GM18502 (cell line): ENCODE measurements at regions not wholly inside any gene's neighbourhood (a gene's known extent, or its start where the extent isn't known, plus 50 kb on each side); places are given as distances from the start of the nearest gene placed in this dataset.

Source experiments
- ATAC-seq: cut with Tn5 transposase; IDR thresholded peaks from one replicate; pipeline ENCODE4 v1.9.1; 2021; ENCODE audit warnings: mild to moderate bottlenecking; ENCODE audit not compliant: unreplicated experiment, poor library complexity

DNA sequence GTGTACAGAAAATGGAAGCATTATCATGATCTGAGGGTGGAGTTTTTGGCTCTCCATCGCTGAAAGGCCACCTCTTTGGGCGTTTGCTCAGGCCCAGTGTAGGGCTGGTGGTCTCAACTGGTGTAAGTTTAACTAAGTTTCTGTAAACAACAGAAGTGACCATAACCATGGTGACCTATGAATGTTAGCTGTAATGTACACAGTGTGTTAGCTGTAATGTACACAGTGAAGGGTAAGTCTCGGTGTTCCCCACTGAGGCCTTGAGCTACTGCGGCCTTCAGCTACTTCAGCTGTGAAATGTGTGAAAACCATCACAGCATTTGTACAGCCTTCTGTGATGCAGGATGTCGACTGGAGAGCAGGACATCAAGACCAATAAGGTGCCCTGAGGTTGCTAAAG, 185.2 kb downstream of the MYLK4 start:
- no peak for ATAC-seq

DNA sequence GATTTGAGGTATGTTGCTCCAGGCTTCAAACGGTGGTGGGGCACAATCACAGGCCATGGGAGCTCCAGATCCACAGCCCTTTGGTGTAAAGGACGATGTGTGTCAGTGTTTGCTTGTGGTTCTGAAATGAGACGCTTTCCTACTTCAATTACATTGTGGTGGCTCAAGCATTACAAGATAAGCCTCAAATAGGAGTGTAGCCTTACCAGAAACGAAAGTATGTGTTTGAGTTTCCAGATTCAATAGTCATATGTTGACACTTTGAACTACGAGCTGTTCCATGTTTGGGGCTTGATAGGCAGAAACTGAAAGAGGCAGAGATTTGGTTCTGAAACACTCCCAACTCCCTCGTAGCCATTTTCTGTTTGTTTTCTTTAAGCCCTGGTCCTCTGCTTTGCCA, 187.1 kb downstream of the MYLK4 start:
- ATAC-seq = peak; percentile 97

DNA sequence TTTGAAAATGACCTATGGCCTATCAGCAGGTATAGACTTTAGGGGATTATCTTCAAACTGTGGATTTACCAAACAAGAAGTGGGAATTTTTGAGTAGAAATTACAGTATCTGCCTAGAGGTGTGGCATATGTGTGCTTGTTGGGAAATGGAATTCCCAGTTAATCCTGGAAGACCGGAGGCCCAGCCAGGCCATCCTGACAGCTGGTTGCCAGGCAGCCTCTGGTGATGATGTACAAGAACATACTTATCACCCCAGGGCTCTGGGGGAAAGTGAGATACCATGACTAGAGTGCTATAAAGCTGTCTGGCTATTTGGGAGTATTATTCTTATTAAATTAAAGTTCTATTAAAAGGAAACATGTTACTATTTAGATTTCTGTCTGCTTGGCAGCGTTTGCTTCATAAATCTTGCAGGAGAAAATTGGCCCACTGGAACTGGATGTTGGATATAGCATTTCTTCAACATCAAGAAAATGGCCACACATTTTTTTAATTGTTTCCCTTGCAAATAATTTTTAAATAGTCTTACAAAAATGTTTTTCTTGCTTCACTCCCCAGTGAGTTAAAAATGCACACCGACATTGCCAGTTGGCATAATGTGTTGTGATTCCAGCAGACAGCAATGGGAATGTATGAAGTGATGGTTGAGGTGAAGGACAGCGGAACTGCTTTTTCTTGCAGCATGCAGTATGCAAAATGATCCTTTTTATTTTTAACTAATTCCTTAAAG, 187.8 kb downstream of the MYLK4 start:
- no peak for ATAC-seq

DNA sequence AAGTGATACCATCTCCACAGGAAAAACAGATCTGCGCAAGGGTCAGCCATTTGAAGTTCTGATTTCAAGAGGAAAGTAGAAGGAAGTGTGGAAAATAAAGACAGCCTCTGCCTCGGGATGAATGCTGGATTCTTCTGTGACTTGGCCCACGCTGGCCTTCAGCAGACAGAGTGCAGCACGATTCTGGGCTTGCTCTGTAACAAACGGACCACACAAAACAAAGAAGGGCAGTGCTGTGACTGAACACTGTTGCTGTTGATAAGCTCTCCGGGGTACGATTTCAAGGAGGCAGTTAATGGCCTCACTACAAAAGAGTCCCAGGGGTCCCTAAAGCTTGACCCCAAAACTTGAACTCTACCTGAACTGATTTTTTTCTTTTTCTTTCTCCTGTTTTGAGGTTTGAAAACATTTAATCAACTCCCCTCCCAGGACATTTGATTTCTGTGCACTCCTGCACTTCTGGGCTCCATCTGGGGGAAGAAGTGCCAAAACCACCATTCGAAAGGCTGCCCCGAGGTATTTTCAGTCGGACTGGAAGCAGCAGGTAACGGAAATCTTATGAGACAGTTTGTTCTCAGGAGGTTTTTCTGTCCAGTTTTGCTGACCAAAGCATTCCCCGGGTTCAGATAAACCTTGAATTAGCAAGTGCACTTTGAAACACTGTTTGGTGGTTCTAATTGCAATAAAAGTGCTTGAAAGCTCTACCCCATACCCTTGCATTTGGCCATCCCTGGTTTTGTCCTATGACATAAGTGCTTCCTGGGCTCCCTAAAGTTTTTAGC, 189.6 kb downstream of the MYLK4 start:
- no peak for ATAC-seq

DNA sequence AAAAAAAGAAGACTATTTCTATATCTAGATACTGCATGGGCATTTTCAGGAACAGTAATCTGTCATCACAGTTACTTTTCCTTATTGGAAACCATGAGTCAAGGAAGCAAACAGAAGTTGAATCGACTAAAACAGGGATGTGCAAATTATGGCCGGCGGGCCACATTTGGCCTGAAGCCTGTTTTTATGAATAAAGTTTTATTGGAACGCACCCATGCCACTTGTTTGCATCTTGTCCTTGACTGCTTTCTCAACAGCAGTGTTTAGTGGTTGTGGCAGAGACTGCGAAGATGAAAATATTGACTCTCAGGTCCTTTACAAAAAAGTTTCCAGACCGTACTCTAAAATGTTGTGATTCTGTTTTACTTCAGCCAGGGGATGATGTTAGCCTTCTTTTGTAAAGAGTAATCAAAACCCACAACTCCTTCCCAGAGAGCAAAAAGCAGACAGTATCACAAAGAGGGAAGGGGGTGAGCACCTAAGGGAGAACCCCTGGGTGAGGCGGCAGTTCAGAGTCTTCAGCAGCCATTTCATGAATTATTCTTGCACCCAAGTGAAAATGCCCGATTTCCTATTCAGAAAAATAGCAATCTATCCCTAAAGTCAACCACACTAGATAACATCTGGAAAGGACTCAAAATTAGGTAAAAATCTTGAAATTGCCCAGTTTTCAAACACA, 190.4 kb downstream of the MYLK4 start:
- ATAC-seq = no peak

DNA sequence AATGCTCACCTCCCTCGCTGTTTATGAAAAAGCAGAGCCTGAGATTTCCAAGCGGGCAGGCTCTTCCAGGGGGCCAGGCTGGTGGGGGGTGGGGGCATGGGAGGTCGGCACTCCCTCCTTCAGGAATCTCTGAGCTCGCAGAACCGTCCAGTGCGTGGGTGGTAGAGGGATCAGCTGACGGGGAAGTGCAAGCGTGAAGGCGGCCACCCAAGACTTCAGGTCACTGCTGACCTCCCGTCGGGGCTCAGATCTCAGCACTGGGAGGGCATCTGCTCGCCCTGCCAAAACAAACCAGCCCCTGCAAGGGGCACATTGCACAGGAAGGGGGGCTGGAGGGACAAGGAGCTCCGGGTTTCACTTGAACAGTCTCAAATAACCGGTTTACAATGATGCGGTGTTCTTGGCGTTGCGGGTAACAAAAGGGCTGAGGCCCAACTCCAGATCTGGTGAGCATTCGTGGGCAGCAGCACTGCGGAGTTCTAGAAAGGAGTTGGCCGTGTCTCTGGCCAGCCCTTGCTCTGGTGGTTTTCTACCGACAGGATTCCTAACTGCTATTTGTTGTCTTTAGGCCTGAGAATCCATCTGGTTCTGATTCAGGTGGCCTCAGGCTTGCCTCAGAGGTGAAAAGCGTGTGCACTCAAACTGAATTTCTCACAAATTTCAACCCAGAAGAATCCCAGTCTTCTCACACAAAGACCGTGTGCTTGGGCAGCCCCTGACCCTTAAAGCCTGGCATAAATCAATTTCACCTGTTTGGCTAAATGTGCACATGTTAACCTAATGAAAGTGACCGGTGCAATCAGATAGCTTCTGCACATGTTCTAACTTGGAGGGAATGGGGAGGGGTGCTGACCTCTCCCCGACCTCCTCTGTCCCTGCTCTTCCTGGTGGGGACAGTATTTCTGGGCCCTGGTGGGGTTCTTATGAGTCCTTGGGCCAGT, 191.6 kb downstream of the MYLK4 start:
- ATAC-seq = no peak

DNA sequence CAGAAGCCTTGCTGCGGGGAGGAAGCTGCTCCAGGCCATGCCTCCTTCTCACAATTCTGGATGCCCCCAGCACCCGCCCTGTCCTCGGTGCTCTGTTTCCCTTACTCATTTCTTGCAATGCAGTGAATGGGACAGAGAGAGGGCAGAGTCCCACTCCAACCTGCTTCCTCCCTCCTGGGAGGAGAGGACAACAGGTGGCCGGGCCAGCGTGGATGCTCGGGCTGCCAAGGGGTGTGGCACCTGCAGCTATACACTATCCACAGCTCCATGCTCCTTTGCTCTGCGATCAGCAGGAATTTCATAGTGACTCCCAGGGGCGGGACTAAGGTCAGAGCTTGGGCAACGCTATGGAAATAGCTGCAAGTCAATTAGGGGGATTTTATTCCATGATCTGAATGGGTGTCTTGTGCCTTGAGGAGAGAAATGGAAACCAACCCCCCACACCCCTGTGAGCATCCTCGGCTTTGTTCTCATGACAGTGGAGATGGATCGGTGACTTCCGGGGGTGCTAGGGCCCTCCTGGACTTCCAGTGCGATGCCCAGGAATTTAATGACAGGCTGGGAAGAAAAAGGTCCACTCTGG, 192.5 kb downstream of the MYLK4 start:
- ATAC-seq = no peak

DNA sequence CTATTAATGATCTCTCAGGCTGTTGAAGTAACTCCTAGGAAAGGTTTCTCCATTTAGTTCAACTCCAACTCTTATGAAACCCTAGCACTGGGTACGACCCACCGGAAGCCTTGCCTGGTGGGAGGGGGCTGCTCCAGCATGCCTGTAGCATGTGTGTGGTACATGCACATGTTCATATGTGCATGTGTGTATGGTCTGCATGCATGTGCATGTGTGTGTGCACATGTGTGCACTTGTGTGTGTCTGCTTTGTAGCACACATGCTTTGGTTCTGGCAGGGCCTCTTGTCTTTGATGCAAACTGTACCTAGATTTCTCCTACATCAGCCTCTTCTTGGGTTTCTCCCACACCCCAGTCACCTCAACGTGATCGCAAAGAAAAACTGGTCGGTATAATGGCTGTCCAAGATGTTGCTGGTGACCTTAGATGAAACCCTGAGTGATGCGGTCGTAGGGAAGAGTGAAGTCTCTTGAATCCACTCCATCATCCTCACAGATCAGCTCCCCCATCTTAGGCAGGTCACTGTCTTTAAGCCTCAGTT, 193.5 kb downstream of the MYLK4 start:
- ATAC-seq = no peak

DNA sequence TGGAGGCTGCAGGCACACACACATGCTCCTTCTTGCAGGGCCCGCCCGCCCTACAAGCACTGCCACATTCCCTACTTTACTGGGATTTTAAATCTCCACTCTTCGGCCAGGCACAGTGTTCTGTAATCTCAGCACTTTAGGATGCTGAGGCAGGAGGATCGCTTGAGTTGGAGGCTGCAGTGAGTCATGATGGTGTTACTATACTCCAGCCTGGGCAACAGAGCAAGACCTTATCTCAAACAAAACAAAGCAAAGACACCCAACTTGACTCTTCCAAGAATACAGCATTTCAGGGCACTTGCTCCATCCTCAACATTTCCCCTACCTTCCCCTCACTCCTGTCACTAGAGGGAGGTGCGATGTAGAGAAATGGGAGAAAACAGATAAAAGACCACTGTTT, 194.0 kb downstream of the MYLK4 start:
- no peak for ATAC-seq

DNA sequence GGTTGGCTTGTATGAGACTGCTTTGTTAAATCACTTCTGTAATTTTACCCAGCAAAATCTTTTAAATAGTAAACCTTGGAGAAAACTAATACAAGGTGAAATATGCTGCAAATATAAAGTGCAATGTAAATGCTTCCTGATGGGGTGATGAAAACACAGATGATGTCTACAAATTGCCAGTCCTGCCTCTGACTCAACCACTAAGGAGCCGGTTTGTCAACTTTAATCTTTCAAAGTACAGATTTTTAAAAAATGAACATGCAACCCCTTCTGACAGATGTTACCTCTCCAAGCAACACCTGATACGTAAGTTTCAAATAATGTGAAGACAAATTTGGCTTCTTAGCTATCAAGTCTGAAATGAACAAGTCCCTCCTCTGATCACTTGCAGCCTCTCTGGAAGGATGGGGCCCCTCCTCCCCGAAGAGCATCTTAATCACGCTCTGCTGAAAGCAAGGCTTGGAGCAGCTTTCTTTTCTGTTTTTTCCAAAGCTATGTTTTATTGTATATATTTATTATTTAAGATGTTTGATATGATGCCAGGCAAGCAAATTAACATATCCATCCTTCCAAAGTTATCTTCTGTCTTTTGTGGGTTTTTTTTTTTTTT, 196.0 kb downstream of the MYLK4 start:
- ATAC-seq = no peak

DNA sequence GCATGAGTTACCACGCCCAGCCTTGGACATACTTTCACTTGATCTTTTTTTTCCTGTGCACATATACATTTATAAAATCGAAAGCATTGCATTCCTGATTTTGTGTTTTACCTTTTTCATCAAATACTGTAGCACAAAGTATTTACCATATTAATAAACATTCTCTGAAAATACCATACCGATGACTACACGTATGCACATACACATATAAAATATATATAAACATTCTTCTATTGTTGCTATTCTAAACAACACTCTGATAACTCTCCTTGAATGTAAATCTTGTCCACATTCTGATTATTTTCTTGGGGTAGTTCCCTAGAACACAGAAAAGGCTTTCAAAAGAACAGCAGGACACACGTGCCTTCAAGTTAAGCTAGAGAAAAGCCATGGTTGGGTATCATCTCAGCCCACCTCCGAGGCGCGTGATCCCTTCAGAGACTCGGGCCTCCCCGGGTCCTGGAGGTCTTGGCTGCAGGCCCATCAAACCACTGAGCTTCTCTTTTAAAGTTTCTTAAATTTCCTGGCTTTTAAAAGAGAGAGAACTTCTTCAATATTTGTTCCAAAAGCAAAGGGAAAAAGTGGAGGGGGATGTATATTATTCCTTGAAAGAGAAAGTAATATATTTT, 198.1 kb downstream of the MYLK4 start:
- no peak for ATAC-seq

DNA sequence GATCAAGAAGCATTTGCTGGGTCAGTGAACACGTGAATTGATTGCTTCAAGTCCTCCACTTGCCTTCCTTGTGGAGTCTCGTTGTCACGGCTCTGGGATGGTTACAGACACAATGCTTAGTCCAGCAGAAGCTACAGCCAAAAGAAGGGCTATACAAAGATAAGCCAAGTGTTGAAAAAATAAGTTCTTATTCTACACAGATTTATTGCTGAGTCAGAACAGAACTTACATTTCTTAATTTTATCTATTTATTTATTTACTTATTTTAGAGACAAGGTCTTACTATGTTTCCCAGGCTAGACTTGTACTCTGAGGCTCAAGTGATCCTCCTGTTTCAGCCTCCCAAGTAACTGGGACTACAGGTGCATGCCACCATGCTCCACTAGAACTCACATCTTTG, 199.0 kb downstream of the MYLK4 start:
- ATAC-seq = no peak

DNA sequence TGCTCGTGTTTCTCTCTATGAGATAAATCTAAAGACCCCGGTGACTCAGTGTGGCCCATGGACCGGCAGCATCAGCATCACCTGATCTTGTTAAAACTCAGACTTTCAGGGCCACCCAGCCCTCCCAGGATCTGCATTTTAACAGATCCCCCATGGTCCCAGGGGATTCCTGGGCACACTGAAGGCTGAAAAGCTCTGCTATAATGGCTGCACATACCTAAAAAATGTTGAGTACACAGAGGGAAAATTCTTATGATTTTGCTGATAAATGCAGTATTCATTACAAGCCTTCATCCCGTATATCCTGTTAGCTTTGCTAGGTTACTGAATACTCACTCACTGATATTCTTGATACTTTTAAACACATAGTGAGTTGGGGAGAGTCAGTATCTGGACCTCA, 200.5 kb downstream of the MYLK4 start:
- ATAC-seq = no peak

DNA sequence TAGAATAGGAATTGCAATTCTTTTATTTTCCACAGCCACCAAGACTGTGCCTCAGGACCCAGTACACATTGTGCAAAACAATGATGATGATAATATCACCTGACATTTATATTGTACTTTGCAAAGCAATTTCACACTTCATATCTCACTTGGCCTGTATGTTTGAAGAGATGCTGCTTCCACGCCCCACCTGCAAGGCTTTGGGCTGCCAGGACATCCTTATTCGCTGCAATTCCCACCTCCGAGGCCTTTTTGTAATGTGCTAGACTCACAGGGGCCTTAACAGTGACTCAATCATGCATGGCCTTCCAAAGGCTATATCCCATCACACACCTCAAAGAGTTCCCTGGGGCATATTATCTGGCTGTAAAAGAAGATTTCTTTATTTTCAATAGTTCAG, 200.9 kb downstream of the MYLK4 start:
- no peak for ATAC-seq

DNA sequence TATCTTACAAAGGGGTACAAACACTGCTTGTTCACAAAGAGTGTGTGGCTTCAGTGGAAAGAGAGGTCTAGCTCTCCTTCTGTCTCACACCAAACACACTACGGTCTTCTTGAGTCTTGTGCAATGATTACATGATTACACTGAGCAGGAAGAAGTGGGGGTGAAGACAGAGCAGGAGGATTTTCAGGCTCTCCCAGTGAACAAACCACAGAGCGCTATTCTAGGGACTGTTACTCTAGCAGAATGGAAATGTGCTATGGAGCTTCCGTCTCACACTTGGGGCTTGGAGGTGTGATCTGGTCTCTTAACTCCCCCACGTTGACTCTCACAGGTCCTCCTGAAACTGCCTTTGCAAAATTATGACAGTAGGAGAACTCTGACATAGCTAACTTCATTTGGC, 203.4 kb downstream of the MYLK4 start:
- no peak for ATAC-seq

DNA sequence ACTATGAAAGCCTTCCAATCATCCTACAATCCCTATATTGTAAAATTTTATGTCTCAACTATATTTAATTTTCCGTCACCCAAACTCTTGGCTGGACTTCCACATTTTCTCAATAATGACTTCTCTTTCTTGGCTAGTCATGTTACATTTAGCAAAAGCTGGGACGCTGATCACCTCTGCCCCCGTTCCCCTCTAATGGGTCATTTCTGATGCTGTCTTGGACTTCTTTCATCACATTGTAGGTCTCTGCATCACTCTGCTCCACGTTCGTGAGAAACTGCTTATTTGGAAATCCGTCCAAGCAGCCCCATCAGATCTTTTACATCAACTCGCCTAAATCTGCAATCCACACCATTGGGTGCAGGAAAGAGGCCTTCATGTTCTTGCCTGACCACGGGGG, 203.8 kb downstream of the MYLK4 start:
- ATAC-seq = no peak

DNA sequence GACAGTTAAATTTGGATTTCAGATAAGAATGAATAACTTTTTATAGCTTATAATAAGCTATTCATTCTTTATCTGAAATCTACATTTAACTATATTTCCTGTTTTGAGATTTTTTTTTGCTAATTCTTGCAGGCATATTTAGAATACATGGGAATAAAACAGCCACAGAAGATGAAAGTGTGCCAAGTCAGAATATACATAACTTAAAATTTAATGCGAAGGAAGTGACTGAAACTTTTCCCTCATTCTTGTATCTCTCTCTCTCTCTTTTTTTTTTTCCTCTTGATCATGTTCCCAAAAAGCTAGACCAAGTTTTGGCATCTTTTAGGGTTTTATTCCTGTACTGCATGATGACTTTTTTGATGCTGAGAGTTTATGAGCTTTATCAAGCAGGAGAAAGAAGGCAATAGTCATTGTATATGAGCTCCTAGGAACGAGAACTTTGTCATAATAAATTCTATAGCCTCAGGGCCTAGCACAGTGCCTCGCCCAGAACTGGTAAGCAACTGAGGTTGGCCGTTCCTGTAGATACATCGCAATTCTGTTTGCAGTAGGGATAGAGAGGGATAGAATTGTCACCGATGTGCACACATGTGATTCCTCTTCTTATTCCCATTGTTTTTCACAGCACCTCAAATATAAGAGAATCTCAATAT, 205.2 kb downstream of the MYLK4 start:
- no peak for ATAC-seq

DNA sequence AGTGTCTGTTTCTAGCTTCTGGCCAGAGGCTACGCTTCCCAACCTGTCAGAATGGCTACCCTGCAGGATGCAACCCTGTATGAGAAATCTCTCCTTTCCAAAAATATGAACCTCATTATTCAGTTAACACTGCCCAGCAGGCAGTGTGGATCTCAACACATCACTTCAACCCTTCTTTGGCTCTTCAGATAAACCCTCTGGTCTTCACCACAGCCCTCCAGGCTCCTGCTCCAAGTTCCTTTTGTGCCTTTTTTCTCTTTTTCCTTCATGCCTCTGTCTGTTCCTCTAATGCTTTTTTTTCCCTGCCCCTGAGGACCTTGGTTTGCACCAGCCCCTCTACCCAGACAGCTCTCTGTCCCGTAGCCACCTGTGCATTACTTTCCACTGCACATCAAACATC, 207.4 kb downstream of the MYLK4 start:
- no peak for ATAC-seq
